ENCODE measurements at regions not wholly inside any gene's neighbourhood (a gene's known extent, or its start where the extent isn't known, plus 50 kb on each side); places are given as distances from the start of the nearest gene placed in this dataset.

DNA sequence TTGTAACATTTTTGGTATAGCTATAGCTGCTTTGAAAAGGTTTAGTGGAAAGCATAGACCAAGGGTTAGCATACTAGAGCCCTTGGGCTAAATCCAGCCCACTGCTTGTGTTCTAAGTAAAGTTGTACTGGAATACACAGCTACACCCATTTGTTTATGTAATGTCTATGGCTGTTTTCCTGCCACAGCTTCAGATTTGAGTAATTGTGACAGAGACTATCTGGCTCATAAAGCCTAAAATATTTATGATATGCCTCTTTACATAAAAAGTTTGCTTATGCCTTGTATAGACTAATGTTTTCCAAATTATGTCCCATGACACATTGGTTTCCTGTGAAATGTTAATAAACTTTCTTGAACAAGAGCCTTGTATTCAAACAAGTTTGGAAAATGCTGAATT lies 234.8 kb upstream of the ATP2B1 start:
- TF ChIP-seq, protein P1, sequence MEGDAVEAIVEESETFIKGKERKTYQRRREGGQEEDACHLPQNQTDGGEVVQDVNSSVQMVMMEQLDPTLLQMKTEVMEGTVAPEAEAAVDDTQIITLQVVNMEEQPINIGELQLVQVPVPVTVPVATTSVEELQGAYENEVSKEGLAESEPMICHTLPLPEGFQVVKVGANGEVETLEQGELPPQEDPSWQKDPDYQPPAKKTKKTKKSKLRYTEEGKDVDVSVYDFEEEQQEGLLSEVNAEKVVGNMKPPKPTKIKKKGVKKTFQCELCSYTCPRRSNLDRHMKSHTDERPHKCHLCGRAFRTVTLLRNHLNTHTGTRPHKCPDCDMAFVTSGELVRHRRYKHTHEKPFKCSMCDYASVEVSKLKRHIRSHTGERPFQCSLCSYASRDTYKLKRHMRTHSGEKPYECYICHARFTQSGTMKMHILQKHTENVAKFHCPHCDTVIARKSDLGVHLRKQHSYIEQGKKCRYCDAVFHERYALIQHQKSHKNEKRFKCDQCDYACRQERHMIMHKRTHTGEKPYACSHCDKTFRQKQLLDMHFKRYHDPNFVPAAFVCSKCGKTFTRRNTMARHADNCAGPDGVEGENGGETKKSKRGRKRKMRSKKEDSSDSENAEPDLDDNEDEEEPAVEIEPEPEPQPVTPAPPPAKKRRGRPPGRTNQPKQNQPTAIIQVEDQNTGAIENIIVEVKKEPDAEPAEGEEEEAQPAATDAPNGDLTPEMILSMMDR (IDR thresholded peaks at IDR 0.05; ENCODE audit: insufficient read depth, low read length, poor library complexity, severe bottlenecking) = no peak
- TF ChIP-seq EZH2phosphoT487 (conservative IDR thresholded peaks at IDR 0.05; ENCODE audit: low read length) = no peak
